Superior temporal gyrus (tissue), 1 donor: ENCODE measurements at regions not wholly inside any gene's neighbourhood (a gene's known extent, or its start where the extent isn't known, plus 50 kb on each side); places are given as distances from the start of the nearest gene placed in this dataset.
"Not testable (repeated sequence)": the region's sequence is repeated elsewhere in the genome, so short reads cannot be mapped to it uniquely, and the experiment has no call there.

Source experiments
- DNase-seq: peaks from one replicate; pipeline ENCODE4 v3.0.0-alpha.2; 2016; ENCODE audit errors: extremely low spot score

DNA sequence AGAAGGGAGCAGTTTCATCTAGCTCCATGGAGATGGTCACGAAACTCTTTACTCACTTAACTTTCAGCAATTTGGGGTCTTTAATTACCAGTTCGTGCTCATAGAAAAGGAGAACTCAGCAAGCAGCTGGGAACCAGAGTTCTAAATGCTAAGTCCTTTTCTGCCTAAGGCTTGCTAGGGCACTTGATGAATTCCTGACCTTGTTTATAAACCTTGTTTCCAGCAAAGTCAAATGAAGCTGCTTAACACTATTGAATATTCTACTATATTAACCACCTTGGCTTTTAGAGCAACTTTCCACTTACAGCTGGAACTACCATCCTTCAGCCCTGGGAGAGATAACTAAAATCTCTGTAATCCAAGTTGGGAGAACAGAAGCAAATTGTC is 79.5 kb upstream of the TSC22D2 start:
- DNase-seq, result no peak

DNA sequence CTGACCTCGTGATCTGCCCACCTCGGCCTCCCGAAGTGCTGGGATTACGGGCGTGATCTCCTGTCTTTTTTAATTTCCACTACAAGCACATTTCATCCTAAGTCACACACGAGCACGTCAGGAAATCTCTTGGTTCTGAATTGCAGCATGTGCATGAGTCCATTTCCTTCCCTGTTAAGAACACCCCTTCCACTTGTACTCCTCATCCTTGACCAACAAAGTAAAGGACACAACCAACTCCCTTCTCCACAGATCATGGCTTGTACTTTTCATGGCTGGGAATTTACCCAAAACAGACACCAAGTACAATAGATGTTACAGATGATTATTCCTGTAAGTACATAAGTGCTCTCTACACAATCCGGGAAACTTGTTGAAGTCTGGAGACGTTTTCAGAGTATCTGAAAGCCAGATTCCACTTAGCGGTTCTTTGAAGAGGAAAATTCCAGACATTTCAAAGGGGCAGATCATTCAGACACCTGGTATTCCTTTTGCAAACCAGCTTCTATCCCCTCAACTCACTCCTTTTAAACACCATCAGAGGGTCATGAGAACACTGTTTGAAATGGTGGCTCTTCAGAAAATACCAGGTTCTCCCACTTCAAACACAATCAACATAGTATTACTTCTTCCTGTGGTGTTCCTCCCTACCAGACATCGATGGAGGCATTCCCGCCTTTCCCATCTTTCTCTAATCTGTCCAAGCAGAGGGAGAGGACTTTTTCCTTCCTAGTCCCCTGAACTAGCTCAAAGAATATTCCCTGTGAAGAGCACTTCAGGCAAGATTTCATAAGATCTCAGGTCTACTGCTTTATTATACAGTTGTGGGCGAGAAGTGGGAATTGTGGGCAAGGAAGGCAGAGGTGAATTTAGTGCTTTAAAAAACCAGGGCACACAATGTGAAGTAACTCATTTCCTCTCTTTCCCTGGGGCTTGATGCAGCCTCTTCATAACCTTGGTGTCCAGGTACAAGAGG is 80.1 kb upstream of the TSC22D2 start:
- no peak for DNase-seq

- no peak for DNase-seq
These were observed 83.3 kb upstream of the TSC22D2 start for GRCh38 chr3:150324788-150325187.

GRCh38 chr3:150324245-150324644 is 83.9 kb upstream of the TSC22D2 start:
- DNase-seq, result no peak

GRCh38 chr3:150323770-150324169 is 84.3 kb upstream of the TSC22D2 start:
- no peak for DNase-seq

GRCh38 chr3:150323091-150323490 is 85.0 kb upstream of the TSC22D2 start:
- DNase-seq, result not testable (repeated sequence)

- not testable (repeated sequence) for DNase-seq
These were observed 87.1 kb upstream of the TSC22D2 start for GRCh38 chr3:150320971-150321370.

DNA sequence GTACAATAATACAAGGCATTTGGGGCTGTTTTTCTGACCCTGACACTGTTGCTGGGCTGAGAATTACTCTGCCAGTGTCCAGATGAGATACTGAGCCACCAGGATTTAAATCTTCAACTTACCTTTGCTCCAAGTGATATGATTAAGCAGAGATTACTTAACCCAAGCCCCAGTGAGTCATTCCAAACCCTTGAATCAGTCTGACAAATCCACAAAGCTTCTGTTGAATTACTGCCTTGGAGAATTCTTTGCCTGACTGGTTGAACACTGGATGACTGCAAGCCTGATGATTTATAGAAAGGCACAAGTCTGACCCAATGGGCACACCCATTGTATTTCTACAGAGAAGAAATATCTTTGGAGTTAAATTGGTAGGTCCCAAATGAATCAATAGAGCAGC is 88.2 kb upstream of the TSC22D2 start:
- DNase-seq, result no peak

DNA sequence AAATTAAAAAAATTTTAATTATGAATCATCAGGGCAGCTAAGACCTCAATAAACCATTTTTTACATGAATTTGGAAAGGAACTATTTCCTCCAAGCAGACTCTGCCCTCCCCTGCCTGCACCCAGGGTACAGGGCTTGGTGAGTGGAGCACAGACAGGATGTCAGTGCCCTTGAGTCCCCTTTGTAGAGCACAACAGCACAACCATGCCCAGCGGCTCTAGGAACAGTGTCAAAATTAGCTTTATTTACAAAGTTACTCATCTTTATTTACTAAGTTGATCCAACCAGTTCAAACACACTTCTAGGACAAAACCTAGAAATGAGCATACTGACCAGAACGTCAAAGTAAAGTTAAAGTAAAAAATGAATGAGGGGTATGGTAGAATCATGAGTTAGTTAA is 90.6 kb upstream of the TSC22D2 start:
- no peak for DNase-seq

DNA sequence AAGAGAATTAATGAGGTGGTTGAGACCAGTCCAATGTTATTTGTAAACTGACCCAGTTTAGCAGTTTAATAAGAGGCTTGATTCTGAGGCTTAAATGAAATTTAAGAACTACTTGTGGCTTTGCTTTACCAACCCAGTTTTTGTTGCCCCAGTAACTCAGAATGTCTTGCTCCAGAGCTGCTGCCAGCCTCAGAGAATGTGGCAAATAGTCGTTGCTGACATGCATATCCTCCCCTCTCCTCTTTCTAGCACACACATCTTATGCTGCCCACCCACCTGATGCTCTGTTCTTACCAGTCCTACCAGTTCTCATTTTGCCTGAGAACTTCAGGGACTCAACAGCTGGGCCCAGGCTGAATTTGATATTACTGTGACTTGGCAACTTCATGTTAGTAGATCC is 92.4 kb upstream of the TSC22D2 start:
- DNase-seq, result no peak

- DNase-seq, result no peak
These were observed 93.7 kb upstream of the TSC22D2 start for GRCh38 chr3:150314248-150315004.

DNA sequence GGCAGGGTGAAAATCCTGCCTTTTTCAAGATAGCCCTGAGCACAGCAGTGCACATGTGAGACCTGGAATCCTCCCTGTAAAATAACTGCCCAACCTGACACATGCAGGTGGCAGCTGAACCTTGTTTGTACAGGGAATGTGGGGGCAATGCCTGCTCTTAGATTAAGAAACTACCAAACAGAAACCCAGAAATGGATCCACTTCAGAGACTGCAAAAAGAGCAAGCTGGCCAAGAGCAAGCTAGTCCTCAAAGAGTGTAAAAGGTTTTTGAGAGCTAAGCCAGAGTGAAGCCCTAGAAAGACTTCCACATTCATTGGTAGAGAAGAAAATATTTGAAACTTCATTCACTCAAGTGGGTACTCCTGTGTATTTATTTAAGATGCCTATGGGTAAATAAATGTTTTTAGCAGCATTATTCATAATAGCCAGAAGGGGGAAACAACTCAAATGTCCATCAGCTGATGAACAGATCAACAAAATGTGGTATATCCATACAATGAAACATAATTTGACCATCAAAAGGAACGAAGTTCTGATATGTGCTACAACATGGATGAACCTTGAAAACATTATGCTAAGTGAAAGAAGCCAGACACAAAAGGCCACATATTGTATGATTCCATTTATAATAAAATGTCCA is 96.0 kb upstream of the TSC22D2 start:
- no peak for DNase-seq

DNA sequence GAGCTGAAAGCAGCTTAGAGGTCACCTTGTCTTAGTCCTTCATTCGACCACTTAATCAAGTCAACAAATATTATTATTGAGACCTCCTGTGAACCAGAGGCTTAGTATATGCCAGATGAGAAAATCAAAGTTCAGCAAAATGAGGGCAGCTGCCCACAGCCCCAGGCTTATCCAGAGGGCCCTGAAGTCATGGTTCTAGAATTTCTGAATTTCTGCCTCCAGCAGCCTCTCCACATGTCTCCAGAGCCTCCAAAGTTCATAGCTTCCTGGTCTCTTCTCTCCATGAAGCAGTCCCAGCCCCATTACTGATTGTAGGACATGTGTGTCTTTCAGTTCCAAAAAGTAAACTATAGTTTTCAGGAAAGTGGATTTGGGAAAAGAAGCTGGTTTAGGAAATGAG is 96.9 kb upstream of the TSC22D2 start:
- no peak for DNase-seq

GRCh38 chr3:150309557-150309956 is 98.5 kb upstream of the TSC22D2 start:
- no peak for DNase-seq

GRCh38 chr3:150309257-150309542 is 98.9 kb upstream of the TSC22D2 start:
- DNase-seq, result no peak

DNA sequence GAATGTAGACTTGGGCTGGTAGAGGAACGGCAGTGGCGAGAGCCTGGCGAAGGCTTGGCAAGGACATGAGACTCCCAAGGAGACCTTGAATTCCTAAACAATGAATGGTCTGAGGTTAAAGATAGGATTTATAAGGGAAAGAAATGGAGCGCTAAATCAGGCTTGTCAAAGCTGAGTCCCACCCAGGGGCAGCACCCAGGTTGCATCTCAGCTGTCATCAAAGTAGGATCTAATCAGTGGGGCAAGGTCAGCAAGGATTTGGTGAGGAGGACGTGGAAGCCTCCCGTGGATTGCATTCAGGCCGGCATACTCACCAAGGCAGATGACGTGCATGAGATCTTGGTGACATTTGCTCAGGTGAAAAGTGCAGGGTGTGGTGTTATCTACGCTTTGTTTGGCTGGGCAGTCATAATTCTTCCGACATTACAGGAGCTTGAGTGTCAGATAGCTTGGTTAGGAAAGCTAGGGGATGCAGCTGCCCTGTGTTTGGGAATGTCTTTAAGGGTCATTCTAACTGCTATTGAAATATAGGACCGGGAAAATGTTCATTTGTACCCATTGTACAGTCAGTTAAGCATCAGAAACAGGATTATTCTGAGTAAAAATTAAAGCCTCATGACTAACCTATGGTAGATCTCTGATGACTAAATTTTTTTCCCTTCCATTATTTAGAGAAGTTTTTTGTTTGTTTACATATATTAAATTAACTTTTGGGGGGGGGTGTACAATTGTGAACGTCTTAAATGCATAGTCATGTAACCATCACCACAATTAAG is 99.4 kb upstream of the TSC22D2 start:
- DNase-seq, result no peak

GRCh38 chr3:150308037-150308319 is 100.1 kb upstream of the TSC22D2 start:
- no peak for DNase-seq

GRCh38 chr3:150307311-150308036 is 100.6 kb upstream of the TSC22D2 start:
- DNase-seq, result no peak

DNA sequence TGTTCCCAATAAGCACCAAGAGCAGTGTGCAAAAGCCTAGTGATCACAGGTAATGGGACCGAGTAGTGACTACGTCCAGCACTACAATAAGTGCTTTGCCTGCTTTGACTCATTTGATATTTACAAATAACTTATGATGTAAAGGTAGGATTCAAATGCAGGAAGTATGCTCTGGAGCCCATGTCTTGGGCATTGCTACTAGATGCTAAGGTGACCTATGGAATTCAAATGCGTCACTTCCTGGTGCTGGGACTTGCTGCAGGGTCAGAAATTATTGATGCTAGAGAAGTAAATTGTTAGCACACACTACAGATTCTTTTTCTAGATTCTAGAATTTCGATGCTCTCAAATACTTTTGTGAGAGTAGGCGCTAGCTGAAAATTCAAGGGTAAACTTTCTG is 101.2 kb upstream of the TSC22D2 start:
- DNase-seq, result no peak

- no peak for DNase-seq
These were observed 102.0 kb upstream of the TSC22D2 start for GRCh38 chr3:150306083-150306482.

DNA sequence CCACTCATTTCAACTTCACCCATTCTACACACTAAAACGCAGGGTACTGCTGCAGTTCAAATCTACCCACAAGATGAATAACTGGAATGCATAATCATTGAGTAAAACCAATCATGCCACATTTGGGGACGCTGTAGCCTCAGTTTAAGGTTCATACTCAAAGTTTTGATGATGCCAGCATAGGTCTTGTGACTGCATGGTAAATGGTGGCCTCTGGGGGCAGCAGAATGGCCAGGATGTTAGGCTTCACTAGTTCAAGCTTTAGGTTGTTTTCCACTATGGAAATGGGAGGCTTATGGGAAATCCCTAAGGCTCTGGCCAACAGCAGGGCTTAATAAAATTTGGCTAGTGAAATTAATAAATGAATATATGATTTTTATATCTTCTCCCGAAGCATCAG is 104.3 kb upstream of the TSC22D2 start:
- no peak for DNase-seq
